Right lobe of liver (tissue), 4 donors: ENCODE measurements at regions not wholly inside any gene's neighbourhood (a gene's known extent, or its start where the extent isn't known, plus 50 kb on each side); places are given as distances from the start of the nearest gene placed in this dataset.

ENCODE experiments used
- CTCF ChIP-seq, 4 donors: fragments of 200-600 bp in 3 of 4; fragments of 450-650 bp in 1 of 4; IDR thresholded peaks; one replicate each; pipeline versions ENCODE4 v1.5.1 to v1.8.0; 2016 to 2022; ENCODE audit warnings: antibody characterized with exemption in 4 of 4, mild to moderate bottlenecking in 2 of 4
- POLR2A ChIP-seq: fragments of 450-650 bp; IDR thresholded peaks from one replicate; pipeline ENCODE4 v1.6.1; 2017; ENCODE audit warnings: antibody characterized with exemption, mild to moderate bottlenecking
- donor health status: DM: no; HTN: no; CAD: no.
- donor health status: DM: no; HTN: no; CAD: no.
- donor health status: DM: no; HTN: yes; CAD: no.

GRCh38 chr5:23029290-23029689 is 176.1 kb upstream of the CDH12 start:
- TF ChIP-seq CTCF (IDR thresholded peaks at IDR 0.05) = no peak
- TF ChIP-seq POLR2A = no peak
